ENCODE measurements at regions not wholly inside any gene's neighbourhood (a gene's known extent, or its start where the extent isn't known, plus 50 kb on each side); places are given as distances from the start of the nearest gene placed in this dataset.

DNA sequence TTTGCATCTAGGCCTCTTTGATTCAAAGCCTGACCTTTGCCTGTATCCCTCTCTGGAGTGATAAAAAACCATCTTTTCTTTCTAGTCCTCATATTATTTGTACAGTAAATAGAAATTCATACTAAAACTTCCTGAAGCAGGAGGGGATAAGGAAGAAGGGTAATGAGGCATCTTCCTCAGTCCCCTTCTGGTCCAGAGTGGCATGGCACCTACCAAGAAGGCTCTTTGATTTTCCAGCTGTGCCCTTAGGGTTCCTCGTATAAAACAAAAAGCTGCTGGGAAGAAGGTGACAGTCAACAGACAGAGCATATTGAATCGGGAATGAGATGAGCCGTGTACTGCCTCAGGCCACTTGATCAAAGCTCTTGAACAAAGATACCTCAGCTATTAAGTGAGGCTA, 71.9 kb upstream of the SPDL1 start:
- Mint-ChIP-seq H3K4me1 (no peaks in the 10 kb centered on the region), H3K27me3 (ENCODE audit: low read depth) (peaks cover 2% of the 10 kb centered on the region), H3K4me3 (no peak overlapping the region), H3K27ac (no peak overlapping the region), H3K36me3 (no peaks in the 10 kb centered on the region), H3K9me3 (no peaks in the 10 kb centered on the region)
- peak; percentile 76 for ATAC-seq
- ChIA-PET CTCF (interaction anchor here (1.1 to 2.0 kb wide), 4 partner anchors 9 to 351 kb away, joined by 3 to 8 read pairs (median 4); no protein-coding TSS in a partner anchor), POLR2A (no interaction called here)
- DNase-seq (ENCODE audit: low spot score) = no peak
- TF ChIP-seq ZBTB43 (CRISPR knock-in tag; IDR thresholded peaks at IDR 0.05) (no peak), NFATC4 (CRISPR knock-in tag; IDR thresholded peaks at IDR 0.05) (no peak), GTF2I (CRISPR knock-in tag; conservative IDR thresholded peaks at IDR 0.05) (no peak)
- TF ChIP-seq, protein P1, sequence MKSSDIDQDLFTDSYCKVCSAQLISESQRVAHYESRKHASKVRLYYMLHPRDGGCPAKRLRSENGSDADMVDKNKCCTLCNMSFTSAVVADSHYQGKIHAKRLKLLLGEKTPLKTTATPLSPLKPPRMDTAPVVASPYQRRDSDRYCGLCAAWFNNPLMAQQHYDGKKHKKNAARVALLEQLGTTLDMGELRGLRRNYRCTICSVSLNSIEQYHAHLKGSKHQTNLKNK (CRISPR knock-in tag; IDR thresholded peaks at IDR 0.05) = no peak

- no peak overlapping the region for H3K4me3 Mint-ChIP-seq
- ChIA-PET POLR2A (no interaction called here), CTCF (no interaction called here)
- H3K4me1 Mint-ChIP-seq = 0 out of 2 replicates have a peak, but pooled peaks cover 2% of the 10 kb centered on the region
- peaks cover 2% of the 10 kb centered on the region; the same call in 1 of the 2 replicates for H3K27me3 Mint-ChIP-seq (ENCODE audit: low read depth)
- no peak for ATAC-seq
- no peaks in the 10 kb centered on the region for H3K36me3 Mint-ChIP-seq
- no peak overlapping the region for H3K27ac Mint-ChIP-seq
- H3K9me3 Mint-ChIP-seq = no peaks in the 10 kb centered on the region
- no peak for TF ChIP-seq MAX (CRISPR knock-in tag; IDR thresholded peaks at IDR 0.05)
- TF ChIP-seq, protein P2, sequence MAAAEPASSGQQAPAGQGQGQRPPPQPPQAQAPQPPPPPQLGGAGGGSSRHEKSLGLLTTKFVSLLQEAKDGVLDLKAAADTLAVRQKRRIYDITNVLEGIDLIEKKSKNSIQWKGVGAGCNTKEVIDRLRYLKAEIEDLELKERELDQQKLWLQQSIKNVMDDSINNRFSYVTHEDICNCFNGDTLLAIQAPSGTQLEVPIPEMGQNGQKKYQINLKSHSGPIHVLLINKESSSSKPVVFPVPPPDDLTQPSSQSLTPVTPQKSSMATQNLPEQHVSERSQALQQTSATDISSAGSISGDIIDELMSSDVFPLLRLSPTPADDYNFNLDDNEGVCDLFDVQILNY (CRISPR knock-in tag; IDR thresholded peaks at IDR 0.05) = no peak
- DNase-seq (ENCODE audit: low spot score) = no peak
These were observed 76.5 kb upstream of the SPDL1 start for GRCh38 chr5:169507051-169507450.

DNA sequence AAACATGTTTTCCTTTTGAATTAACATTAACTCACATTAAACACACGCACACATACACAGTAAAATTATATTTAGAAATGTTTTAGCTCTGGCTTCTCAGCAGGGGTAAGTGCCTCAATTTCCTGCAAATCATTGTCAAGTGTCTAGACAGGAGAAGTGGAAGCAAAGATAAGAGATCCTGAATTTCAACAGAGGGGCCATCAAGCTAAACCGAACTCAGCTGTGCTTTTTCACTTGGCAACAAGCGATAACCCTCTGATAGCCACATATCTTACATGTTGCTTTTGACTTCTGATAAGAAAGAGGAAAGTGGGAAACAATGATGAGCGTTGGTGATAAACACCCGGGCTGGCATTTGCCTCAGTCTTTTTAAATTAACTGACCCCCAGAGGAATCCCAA, 79.7 kb upstream of the SPDL1 start:
- no peak for DNase-seq (ENCODE audit: low spot score)
- H3K27me3 Mint-ChIP-seq (ENCODE audit: low read depth) = 0 out of 2 replicates have a peak, but pooled peaks cover 2% of the 10 kb centered on the region
- H3K4me3 Mint-ChIP-seq = no peak overlapping the region
- no peaks in the 10 kb centered on the region for H3K9me3 Mint-ChIP-seq
- H3K27ac Mint-ChIP-seq = no peak overlapping the region
- no peaks in the 10 kb centered on the region for H3K36me3 Mint-ChIP-seq
- POLR2A ChIA-PET = interaction anchor here (0.5 kb wide), 1 partner anchor 69 kb away, joined by 3 read pairs; no protein-coding TSS in a partner anchor
- 0 out of 2 replicates have a peak, but pooled peaks cover 2% of the 10 kb centered on the region for H3K4me1 Mint-ChIP-seq
- ATAC-seq = no peak
- CTCF ChIA-PET = no interaction called here
- TF ChIP-seq, protein P3, sequence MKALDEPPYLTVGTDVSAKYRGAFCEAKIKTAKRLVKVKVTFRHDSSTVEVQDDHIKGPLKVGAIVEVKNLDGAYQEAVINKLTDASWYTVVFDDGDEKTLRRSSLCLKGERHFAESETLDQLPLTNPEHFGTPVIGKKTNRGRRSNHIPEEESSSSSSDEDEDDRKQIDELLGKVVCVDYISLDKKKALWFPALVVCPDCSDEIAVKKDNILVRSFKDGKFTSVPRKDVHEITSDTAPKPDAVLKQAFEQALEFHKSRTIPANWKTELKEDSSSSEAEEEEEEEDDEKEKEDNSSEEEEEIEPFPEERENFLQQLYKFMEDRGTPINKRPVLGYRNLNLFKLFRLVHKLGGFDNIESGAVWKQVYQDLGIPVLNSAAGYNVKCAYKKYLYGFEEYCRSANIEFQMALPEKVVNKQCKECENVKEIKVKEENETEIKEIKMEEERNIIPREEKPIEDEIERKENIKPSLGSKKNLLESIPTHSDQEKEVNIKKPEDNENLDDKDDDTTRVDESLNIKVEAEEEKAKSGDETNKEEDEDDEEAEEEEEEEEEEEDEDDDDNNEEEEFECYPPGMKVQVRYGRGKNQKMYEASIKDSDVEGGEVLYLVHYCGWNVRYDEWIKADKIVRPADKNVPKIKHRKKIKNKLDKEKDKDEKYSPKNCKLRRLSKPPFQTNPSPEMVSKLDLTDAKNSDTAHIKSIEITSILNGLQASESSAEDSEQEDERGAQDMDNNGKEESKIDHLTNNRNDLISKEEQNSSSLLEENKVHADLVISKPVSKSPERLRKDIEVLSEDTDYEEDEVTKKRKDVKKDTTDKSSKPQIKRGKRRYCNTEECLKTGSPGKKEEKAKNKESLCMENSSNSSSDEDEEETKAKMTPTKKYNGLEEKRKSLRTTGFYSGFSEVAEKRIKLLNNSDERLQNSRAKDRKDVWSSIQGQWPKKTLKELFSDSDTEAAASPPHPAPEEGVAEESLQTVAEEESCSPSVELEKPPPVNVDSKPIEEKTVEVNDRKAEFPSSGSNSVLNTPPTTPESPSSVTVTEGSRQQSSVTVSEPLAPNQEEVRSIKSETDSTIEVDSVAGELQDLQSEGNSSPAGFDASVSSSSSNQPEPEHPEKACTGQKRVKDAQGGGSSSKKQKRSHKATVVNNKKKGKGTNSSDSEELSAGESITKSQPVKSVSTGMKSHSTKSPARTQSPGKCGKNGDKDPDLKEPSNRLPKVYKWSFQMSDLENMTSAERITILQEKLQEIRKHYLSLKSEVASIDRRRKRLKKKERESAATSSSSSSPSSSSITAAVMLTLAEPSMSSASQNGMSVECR (CRISPR knock-in tag; IDR thresholded peaks at IDR 0.05; ENCODE audit: borderline replicate concordance) = no peak
- TF ChIP-seq, protein P4, sequence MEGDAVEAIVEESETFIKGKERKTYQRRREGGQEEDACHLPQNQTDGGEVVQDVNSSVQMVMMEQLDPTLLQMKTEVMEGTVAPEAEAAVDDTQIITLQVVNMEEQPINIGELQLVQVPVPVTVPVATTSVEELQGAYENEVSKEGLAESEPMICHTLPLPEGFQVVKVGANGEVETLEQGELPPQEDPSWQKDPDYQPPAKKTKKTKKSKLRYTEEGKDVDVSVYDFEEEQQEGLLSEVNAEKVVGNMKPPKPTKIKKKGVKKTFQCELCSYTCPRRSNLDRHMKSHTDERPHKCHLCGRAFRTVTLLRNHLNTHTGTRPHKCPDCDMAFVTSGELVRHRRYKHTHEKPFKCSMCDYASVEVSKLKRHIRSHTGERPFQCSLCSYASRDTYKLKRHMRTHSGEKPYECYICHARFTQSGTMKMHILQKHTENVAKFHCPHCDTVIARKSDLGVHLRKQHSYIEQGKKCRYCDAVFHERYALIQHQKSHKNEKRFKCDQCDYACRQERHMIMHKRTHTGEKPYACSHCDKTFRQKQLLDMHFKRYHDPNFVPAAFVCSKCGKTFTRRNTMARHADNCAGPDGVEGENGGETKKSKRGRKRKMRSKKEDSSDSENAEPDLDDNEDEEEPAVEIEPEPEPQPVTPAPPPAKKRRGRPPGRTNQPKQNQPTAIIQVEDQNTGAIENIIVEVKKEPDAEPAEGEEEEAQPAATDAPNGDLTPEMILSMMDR (IDR thresholded peaks at IDR 0.05) = no peak
- TF ChIP-seq JAZF1 (CRISPR knock-in tag; IDR thresholded peaks at IDR 0.05) = no peak
- TF ChIP-seq ETV6 (CRISPR knock-in tag; IDR thresholded peaks at IDR 0.05) = no peak
- no peak for TF ChIP-seq KAT7 (CRISPR knock-in tag; IDR thresholded peaks at IDR 0.05; ENCODE audit: borderline replicate concordance)
- no peak for TF ChIP-seq TEAD1 (CRISPR knock-in tag; IDR thresholded peaks at IDR 0.05)
- TF ChIP-seq, protein P5, sequence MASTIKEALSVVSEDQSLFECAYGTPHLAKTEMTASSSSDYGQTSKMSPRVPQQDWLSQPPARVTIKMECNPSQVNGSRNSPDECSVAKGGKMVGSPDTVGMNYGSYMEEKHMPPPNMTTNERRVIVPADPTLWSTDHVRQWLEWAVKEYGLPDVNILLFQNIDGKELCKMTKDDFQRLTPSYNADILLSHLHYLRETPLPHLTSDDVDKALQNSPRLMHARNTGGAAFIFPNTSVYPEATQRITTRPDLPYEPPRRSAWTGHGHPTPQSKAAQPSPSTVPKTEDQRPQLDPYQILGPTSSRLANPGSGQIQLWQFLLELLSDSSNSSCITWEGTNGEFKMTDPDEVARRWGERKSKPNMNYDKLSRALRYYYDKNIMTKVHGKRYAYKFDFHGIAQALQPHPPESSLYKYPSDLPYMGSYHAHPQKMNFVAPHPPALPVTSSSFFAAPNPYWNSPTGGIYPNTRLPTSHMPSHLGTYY (CRISPR knock-in tag; IDR thresholded peaks at IDR 0.05) = no peak
- TF ChIP-seq CREM (CRISPR knock-in tag; IDR thresholded peaks at IDR 0.05) = no peak
- no peak for TF ChIP-seq HMGA2 (CRISPR knock-in tag; IDR thresholded peaks at IDR 0.05)
- no peak for TF ChIP-seq TCF7 (CRISPR knock-in tag; IDR thresholded peaks at IDR 0.05; ENCODE audit: low read depth)
- no peak for TF ChIP-seq ZNF281 (CRISPR knock-in tag; IDR thresholded peaks at IDR 0.05)
- no peak for TF ChIP-seq SOX15 (CRISPR knock-in tag; IDR thresholded peaks at IDR 0.05)

Data from WTC11 (cell line).